GM21786 (cell line): ENCODE measurements at regions not wholly inside any gene's neighbourhood (a gene's known extent, or its start where the extent isn't known, plus 50 kb on each side); places are given as distances from the start of the nearest gene placed in this dataset.
"Not testable (repeated sequence)": the region's sequence is repeated elsewhere in the genome, so short reads cannot be mapped to it uniquely, and the experiment has no call there.

ENCODE experiments used
- ATAC-seq: cut with Tn5 transposase; IDR thresholded peaks from one replicate; pipeline ENCODE4 v1.9.1; 2021; ENCODE audit not compliant: unreplicated experiment

GRCh38 chr7:52168085-52168484, 851.5 kb upstream of the COBL start:
- ATAC-seq: no peak

- no peak for ATAC-seq
These were observed 846.7 kb upstream of the COBL start for GRCh38 chr7:52163311-52163710.

- no peak for ATAC-seq
These were observed 844.9 kb upstream of the COBL start for GRCh38 chr7:52161483-52161882.

GRCh38 chr7:52159421-52159820, 842.8 kb upstream of the COBL start:
- ATAC-seq: not testable (repeated sequence)

- no peak for ATAC-seq
These were observed 837.8 kb upstream of the COBL start for GRCh38 chr7:52154382-52154781.

GRCh38 chr7:52151559-52151958, 835.0 kb upstream of the COBL start:
- ATAC-seq: no peak

GRCh38 chr7:52150952-52151351, 834.3 kb upstream of the COBL start:
- ATAC-seq: no peak

GRCh38 chr7:52146871-52147634, 830.4 kb upstream of the COBL start:
- ATAC-seq: no peak

GRCh38 chr7:52143219-52143618, 826.6 kb upstream of the COBL start:
- no peak for ATAC-seq

GRCh38 chr7:52140851-52141250, 824.2 kb upstream of the COBL start:
- no peak for ATAC-seq

GRCh38 chr7:52135403-52135802, 818.8 kb upstream of the COBL start:
- no peak for ATAC-seq

GRCh38 chr7:52129278-52129677, 812.7 kb upstream of the COBL start:
- no peak for ATAC-seq

- ATAC-seq: no peak
These were observed 804.3 kb upstream of the COBL start for GRCh38 chr7:52120912-52121311.

- ATAC-seq: no peak
These were observed 802.9 kb upstream of the COBL start for GRCh38 chr7:52119537-52119936.

- no peak for ATAC-seq
These were observed 797.9 kb upstream of the COBL start for GRCh38 chr7:52114509-52114908.

GRCh38 chr7:52114056-52114455, 797.4 kb upstream of the COBL start:
- no peak for ATAC-seq

- no peak for ATAC-seq
These were observed 790.7 kb upstream of the COBL start for GRCh38 chr7:52107355-52107754.

- ATAC-seq: no peak
These were observed 779.3 kb upstream of the COBL start for GRCh38 chr7:52095861-52096260.

GRCh38 chr7:52091996-52092395, 775.4 kb upstream of the COBL start:
- no peak for ATAC-seq

- ATAC-seq: no peak
These were observed 774.5 kb upstream of the COBL start for GRCh38 chr7:52091101-52091500.

GRCh38 chr7:52088008-52088901, 771.6 kb upstream of the COBL start:
- no peak for ATAC-seq

- ATAC-seq: no peak
These were observed 769.0 kb upstream of the COBL start for GRCh38 chr7:52085610-52086009.
